ENCODE measurements at regions not wholly inside any gene's neighbourhood (a gene's known extent, or its start where the extent isn't known, plus 50 kb on each side); places are given as distances from the start of the nearest gene placed in this dataset.

DNA sequence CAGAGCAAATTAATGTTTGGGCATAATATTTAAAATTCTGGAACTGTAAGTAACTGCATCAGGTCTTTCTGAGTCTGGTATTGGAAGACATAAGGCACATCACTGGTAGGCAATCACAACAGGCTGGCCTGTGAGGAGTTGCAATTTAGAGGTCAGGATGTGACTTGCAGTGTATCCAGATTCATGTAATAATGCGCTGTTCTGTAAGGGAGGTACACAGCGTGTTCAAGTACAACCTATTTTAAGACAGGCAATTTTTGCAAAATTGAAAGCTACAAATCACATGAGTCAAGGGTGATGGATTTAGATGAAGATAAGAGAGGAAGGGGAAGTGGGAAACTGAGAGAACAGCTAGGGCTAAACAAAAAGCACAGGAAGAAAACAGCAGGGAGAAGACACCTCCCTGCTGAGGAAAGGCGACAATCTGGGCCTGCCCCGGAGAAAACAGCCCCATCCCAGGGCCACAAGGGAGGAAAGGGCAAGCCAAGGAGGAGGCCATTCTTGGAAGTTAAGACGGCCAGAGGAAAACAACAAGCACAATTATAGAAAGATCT is 138.1 kb downstream of the LACC1 start:
- DNase-seq (ENCODE audit: low read depth in 4 of 4, low spot score in 3 of 4), result no peak

DNA sequence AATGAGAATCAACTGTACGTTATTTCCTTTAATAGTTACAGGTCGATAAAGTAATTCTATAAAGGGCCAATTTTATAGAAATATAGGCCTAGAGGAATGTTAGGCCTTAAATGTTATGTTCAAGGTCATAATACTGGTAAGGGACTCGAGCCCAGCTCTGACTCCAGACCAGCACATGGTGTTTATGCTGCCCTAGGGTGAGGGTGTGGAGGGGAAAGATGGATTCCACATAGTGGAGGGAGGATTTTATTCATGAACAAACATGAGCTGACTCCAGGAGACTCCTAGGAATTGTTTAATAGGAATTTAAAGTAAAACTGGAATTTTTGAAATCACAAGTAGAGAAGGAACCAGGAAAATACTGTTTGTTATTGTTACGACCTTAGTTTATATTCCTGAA is 139.9 kb downstream of the LACC1 start:
- no peak for DNase-seq (ENCODE audit: low read depth in 4 of 4, low spot score in 3 of 4)

DNA sequence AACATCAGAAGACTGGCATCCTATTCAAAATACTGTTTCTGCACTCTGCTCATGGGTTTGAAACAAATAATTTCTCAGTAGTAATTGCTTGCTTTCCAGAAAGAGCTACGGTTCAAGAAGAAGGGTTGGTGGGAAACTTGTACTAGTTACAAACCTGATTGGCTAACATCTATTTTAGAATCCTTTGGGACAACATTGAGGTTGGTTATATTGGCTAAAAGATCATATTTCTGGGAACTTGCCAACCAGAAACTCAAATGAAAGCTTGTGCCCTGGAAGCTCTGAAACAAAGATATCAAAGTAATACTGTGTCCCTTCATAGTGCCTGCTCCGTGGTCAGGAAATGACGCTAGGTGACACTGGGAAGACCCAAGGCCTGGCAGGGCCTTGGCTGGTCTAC is 141.7 kb downstream of the LACC1 start:
- DNase-seq (ENCODE audit: low read depth in 4 of 4, low spot score in 3 of 4), result no peak

DNA sequence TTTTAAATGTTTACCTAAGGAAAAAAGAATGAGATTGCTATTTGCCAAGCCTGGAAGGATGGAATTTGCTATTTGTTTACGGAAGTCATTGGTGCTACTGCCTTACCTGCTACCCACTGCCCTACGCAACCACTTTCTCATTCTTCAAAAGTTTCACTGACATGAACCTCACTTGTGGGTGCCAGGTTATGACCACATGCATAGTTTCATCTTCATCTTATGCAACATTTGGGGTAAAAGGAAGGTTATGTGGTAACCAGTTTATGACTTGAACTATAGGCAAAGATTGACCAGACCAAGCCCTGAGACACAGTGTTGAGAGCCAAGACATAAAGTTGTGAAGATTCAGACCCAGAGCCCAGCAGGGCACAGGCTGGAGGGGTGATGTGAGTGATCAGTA is 142.5 kb downstream of the LACC1 start:
- no peak for DNase-seq (ENCODE audit: low read depth in 4 of 4, low spot score in 3 of 4)

DNA sequence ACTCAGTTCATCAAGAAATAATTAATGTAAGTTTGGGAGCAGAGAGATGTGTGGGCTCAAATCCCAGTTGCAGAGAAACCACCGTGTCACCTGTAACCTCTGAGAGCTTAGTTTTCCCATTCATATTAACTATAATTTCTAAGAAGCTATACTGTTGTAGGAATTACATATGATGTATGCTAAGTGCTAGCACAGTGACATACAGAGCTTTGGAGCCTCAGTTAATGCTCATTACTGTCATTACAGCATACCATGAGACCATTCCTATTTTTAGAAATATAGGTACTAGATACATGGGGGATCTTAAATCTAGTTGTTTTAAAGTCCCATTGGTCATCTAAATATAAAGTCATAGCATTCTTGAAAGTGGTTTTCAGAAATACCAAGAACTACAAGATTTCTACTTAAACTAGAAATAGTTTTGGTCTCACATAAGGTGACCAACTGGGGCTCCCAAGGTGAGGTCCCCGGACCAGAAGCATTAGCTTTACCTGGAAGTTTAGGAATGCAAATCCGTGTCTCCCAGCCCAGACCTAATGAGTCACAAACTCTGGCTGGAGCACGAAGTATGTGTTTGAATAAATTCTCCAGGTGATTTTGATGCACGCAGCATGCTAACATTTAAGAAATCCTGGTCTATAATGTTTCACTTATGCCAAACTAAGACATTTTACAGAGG is 144.6 kb downstream of the LACC1 start:
- DNase-seq (ENCODE audit: low read depth in 4 of 4, low spot score in 3 of 4), result no peak

DNA sequence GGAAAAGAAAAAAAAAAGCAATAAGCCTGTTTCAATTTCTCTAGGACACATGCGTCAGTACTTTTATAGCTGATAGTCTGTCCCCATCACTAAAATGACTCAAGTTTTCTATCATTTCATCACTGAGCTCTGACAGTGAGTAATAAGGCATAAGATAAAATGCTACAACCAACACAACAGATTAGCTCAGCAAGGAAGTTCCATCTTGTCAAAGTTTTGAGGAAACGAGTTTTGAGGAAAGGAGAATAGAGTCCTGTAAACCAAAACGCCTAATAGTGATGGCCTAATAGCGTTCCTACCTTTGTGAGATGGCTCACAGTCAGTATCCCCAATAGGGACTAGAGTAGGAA is 145.1 kb downstream of the LACC1 start:
- DNase-seq (ENCODE audit: low read depth in 4 of 4, low spot score in 3 of 4), result no peak

DNA sequence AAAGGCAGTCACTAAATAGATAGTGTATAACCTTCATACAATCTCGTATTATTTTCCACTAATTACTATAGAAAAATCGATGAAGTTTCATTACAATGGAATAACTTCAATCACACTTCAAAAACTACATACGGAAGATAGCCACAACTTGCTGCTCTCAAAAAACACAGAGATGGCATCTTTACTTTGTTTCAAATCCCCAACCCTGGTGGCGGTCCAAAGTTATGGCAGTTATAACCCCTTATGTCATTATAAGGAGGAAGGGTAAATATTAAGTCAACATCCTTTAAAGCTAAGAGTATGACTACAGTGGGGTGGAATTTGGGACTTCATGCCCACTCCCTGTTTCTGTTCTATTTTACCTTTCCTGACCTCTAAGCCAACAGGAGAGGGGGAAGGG is 146.5 kb downstream of the LACC1 start:
- DNase-seq (ENCODE audit: low read depth in 4 of 4, low spot score in 3 of 4), result no peak

DNA sequence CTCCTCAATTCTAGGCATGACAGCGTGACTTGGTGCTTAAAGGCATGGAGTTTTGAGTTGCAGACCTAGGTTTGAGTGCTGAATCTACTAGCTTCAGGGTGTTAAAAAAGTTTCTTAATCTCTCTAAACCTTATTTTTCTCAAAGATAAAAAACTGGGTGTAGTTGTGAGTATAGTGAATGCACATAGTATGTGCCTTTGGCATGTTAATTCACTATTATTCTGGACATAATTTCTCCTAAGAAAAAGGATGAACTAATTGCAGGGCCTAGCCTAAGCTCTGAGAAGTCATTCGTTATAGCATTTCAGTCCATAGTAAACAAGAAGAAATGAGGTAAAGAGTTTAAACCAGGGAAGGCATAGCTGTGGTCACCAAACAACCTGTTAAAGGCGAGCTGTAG is 149.0 kb downstream of the LACC1 start:
- no peak for DNase-seq (ENCODE audit: low read depth in 4 of 4, low spot score in 3 of 4)

DNA sequence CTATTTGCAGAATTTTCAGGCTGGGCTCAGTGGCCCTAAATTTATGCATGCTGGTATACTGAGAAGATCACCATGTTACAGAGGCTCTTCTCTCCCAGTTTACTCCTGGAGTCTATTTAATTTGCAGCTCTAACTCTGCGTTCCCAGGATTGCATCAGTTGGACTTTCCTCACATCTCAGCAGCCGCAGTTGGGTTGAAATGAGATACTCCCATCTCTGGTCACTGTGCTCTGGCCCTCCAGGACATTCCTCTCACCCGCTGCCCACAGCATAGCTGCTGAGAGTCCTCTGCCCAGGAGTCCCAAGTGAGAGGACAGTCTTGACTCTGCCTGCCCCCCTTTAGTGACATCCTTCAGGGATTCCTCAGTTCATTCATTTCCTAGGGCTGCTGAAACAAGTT is 150.9 kb downstream of the LACC1 start:
- DNase-seq (ENCODE audit: low read depth in 4 of 4, low spot score in 3 of 4), result no peak

DNA sequence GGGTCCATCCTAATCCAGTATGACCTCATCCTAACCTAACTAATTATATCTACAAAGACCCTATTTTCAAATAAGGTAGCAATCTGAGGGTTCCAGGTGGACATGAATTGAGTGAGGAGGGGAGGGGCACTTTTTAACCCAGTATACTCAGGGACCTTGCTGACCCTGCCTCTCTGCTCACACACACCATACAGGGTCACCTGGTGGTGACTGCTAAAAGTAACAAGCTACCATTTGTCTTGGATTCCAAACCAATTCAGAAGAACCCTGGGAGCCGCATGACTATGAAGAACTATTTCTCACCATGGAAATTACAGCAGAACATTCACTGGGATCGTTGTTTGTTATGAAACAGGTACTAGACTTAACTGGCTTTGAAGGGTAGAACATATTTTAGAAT is 151.9 kb downstream of the LACC1 start:
- no peak for DNase-seq (ENCODE audit: low read depth in 4 of 4, low spot score in 3 of 4)

DNA sequence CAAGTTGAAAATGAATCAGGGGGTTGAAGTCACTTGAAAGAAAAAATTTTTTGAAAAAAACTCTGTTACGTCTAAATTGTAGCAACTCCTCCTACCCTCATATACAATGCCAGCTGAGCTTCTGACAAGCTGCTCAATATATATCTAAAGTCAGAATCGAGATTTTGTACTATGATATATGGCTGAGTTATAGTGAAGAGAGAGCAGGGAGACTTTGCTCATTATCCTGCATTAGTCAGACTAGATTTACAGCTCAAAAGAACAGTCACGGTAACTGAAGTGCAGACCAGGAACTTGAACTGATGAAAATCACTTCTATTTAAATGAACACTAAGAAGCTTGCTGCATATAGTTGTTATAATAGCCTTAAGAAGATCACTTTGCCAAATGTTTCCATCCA is 153.1 kb downstream of the LACC1 start:
- DNase-seq (ENCODE audit: low read depth in 4 of 4, low spot score in 3 of 4), result no peak

DNA sequence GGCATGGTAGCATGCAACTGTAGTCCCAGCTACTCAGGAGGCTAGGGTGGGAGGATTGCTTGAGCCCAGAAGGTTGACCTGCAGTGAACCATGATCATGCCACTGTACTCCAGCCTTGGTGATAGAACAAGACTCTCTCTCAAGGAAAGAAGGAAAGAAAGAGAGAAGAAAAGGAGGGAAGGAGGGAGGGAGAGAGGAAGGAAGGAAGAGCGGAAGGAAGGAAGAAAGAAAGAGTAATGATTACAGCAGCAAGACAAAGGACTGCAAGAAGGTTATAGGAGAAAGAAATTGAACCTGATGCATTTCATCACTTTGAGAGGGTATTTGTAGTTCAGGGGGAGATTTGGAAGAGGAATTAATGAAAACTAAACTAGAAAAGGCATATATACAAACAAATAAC is 155.7 kb downstream of the LACC1 start:
- DNase-seq (ENCODE audit: low read depth in 4 of 4, low spot score in 3 of 4), result no peak

DNA sequence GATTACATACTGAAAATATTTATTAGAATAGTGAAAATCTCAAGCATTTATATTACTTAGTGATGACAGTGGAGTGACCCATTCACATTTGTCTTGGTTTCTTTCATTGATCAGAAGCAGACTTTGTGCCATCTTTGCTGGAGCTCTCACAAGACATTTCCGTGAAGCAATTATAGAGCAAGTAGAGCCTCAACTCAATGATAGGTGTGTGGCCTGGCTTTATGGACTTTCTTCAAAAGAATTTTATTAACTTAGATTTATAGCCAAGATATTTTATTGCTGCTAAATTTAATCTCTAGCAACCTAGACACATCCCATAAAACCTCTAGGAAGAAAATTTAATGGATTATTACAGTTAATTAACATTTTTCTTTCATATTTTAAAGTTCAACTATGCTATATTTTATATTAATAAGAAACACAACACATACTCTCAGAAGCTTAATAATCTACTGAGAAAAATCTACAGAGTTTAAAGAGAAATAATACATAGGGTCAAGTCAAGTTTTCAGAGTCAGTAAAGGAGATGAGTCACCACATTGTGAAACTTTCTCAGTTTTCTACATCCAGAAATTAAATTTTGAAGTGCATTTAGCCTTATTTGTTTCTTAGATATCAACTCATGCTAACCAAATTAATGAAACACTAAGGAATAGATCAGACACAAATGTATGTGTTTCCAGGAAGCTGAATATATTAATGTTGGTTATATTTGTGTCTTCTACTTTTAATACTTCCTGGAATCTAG is 160.5 kb downstream of the LACC1 start:
- DNase-seq (ENCODE audit: low read depth in 4 of 4, low spot score in 3 of 4), result no peak

DNA sequence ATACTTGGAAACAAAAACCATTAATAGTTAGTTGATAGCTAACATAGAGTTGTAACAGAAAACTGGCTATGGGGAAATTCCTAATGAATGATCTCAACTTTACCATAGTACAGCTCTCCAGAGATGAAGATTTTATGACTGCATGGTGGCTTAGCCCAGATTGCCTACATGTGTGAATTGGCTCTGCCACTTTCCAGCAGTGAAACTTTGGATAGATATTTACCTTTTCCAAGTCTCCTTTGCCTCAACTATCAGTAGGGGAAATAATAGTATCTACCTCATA is 161.1 kb downstream of the LACC1 start:
- no peak for DNase-seq (ENCODE audit: low read depth in 4 of 4, low spot score in 3 of 4)

DNA sequence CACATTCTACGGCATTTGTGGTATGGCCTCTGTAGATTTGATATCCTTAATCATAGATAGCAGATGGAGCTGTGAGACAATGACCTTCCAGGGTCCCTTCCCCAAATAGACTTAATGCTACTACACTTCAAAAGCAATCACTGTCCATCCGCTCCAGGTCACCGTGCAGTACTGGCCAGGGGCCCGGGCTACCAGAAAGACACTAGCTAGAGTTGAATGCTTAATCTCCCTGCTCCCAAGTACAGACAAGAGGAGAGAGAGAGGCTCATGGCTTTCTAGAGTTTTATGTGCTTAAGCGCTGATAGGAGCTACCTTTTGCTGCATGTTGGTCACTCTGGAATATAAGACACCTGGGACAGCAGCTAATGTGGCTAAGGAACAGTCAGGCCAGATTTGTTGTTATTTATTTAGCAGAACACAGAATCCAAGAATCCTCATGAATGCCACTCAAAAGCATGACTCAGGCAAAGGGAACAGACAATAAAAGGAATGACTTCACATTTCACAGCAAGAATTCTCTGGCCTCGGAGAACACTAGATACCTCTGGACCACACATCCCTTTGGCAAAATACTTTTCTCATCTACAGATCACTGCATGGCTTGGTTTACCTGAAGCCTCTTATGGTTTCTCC is 165.0 kb downstream of the LACC1 start:
- DNase-seq (ENCODE audit: low read depth in 4 of 4, low spot score in 3 of 4), result no peak

DNA sequence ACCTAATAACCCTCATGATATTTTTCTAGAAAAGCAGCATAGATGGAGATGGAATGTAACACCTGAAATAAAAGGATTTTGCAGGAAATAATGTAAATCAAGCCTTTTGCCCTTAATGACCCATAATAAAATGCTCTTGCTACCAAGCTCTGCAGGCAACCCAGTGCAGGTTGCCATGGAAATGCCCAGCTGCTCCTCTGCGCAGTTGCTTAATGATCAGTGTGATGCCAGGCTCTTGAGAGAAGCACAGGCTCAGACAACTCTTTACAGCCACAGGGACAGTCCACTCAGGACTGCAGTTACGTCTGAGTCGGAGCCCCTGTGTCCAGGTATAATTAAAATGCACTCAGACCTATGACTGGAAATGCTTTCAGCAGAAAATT is 165.5 kb downstream of the LACC1 start:
- no peak for DNase-seq (ENCODE audit: low read depth in 4 of 4, low spot score in 3 of 4)

DNA sequence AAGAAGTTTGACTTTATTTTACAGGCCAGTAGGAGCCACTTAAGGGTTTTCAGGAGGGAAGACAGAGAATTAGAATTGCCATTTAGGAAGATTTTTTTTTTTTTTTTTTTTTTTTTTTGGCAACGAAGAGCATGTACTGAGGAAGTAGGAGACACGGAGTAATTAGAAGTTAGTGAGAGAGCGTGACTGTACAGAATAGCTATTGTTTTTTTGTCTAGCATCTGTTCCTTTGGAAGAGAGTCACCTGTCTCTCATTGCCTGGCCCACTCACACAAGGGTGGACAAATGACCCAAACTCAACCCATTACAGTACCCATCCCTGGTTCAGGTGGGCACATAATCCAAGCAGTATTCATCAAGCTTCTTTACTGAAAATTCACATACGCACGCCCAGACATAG is 166.7 kb downstream of the LACC1 start:
- no peak for DNase-seq (ENCODE audit: low read depth in 4 of 4, low spot score in 3 of 4)

DNA sequence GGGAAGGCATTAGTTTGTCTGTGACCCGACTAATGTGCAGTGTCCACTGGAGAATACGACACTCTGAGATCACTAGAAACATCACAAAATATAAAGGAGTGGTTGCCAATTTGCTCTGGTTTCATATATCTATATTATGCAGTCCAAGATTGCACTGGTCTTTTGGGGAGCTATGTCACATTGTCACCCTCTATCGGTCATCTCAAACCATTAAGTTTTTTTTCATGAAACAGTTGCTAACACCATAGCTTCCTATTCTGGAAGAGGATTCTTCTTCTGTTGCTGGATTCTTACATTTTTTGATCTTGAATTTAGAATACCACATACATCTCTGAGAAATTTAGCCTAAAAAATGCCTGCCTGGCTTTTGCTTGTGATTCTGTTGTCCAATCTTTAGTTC is 168.6 kb downstream of the LACC1 start:
- no peak for DNase-seq (ENCODE audit: low read depth in 4 of 4, low spot score in 3 of 4)

DNA sequence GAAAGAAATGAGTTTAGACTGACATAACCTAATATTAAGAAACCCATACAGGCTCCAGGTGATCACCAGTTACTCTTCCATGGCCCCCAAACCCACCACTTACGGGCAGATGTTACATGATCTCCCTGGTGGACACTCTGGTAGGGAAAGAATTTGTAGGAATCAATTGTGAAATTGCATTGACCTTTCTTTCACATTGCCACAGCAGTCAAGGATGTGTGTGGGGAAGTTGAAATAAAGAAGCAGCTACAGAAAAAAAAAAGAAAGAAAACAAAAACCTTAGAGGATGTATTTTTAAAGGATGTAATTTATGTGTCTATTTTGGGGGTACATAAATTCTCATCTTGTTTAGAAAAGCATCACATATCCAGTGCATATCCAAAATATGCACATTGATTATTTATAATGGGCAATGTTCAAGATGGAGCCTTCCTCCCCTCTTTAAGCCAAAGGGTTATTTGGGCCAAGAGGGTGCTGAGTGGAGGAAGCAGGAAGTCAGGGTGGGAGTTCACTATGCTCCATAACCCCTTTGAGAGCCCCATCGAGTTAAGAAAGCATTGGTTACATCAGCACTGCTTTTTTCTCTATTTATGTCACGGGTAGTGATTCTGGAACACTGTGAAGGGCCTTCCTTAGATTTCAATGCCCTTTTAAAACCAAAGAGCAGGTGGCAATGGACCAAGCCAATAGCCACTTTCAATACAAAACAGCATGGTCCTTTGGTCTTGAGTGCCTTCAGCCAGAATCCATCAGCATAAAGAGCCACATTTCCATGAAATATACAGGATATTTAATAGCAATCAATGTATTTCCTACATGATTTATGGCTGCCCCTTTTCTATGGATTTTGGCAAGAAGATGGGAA is 169.6 kb downstream of the LACC1 start:
- DNase-seq (ENCODE audit: low read depth in 4 of 4, low spot score in 3 of 4), result no peak

DNA sequence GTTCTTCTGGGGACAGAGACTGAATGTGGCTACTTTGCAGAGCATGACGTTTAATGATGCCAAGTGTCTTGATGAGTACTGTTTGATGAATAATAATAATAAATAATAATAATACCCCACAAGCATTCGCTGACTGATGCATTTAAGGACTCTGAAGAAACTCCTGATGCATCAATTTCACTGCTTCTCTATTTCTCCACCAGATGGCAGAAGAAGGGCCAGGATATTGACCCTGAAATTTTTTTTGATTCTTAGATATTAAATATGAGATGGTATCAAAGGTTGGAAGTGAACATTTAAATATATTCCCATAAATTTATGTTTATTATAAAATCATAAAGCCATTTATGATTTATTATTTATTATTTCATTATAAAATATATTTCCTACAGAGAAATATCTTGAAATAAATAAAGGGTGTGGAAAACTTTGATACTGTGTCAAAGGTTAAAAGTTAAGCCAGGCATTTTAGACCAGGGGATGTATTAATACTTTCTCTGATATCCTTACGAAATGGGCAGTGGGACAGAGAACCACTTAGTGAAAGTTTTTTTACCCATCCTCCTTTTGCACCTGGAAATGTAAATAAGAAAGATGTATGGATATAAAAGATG is 170.9 kb downstream of the LACC1 start:
- no peak for DNase-seq (ENCODE audit: low read depth in 4 of 4, low spot score in 3 of 4)

DNA sequence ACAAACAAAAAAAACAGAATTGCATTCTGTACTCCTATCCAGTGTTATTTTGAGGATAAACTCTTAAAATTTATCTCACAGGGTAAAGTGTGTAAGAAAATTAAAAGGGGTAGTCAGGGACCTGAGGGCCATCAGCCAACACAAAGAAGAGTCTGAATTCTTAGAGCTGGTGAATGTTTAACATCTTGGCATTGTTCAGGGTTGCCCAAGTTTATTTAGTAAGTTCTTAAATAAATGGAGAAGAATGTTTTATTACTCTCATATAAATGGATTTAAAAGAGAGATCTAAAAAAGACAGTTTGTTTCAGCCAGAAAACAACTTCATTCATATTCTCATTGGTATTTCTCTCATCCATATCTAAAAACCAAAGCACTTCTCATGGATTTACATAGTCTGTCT is 171.7 kb downstream of the LACC1 start:
- DNase-seq (ENCODE audit: low read depth in 4 of 4, low spot score in 3 of 4), result no peak
